ENCODE measurements at regions not wholly inside any gene's neighbourhood (a gene's known extent, or its start where the extent isn't known, plus 50 kb on each side); places are given as distances from the start of the nearest gene placed in this dataset.

GRCh38 chr14:82420871-82421270, 887.2 kb upstream of the SEL1L start:
- H3K27me3 ChIP-seq = no peaks in the 10 kb centered on the region
- 80 to 82% methylated on average over 5 of the region's 5 CpGs for WGBS, 2 donors

GRCh38 chr14:82421286-82421685, 887.6 kb upstream of the SEL1L start:
- TF ChIP-seq CTCF (IDR thresholded peaks at IDR 0.05) = no peak
- no peak for TF ChIP-seq POLR2A (IDR thresholded peaks at IDR 0.05)
- intact Hi-C loops (cut with DNase I) = no loop called here
- DNase-seq = no peak

More at GRCh38 chr14:82420871-82421270, 887.2 kb upstream of the SEL1L start:
- Histone ChIP-seq H3K4me3 (replicated peaks in 1 of 3) (no peak overlapping the region), H3K9me3 (no peaks in the 10 kb centered on the region), H3K36me3 (no peaks in the 10 kb centered on the region), H3K4me1 (peaks cover 10 to 12% of the 10 kb centered on the region in 2 donors), H3K27ac (no peak overlapping the region)
- intact Hi-C loops (cut with DNase I) = no loop called here
- TF ChIP-seq POLR2A (IDR thresholded peaks at IDR 0.05) (no peak), CTCF (IDR thresholded peaks at IDR 0.05) (no peak)
- DNase-seq = peak in 1 of 2 donors; percentile 16

GRCh38 chr14:82422230-82422629, 888.6 kb upstream of the SEL1L start:
- peak; percentile 15 to 20 for DNase-seq
- Histone ChIP-seq H3K9me3 (no peaks in the 10 kb centered on the region), H3K27me3 (no peaks in the 10 kb centered on the region), H3K4me3 (replicated peaks in 1 of 3) (no peak overlapping the region), H3K36me3 (no peaks in the 10 kb centered on the region), H3K27ac (peak overlapping the region in 2 of 3 donors; percentile 7 to 35), H3K4me1 (peaks cover 10 to 12% of the 10 kb centered on the region in 2 donors)
- 38 to 39% methylated on average over 1 of the region's 1 CpG for WGBS, 2 donors
- TF ChIP-seq POLR2A (IDR thresholded peaks at IDR 0.05) = no peak
- TF ChIP-seq CTCF (IDR thresholded peaks at IDR 0.05) = no peak
- intact Hi-C loops (cut with DNase I) = no loop called here

More at GRCh38 chr14:82421286-82421685, 887.6 kb upstream of the SEL1L start:
- H3K4me1 ChIP-seq = peaks cover 10 to 12% of the 10 kb centered on the region in 2 donors
- no peaks in the 10 kb centered on the region for H3K36me3 ChIP-seq
- 72 to 86% methylated on average over 4 of the region's 4 CpGs for WGBS, 2 donors
- no peak overlapping the region for H3K27ac ChIP-seq
- no peak overlapping the region for H3K4me3 ChIP-seq (replicated peaks in 1 of 3)
- no peaks in the 10 kb centered on the region for H3K9me3 ChIP-seq
- no peaks in the 10 kb centered on the region for H3K27me3 ChIP-seq

GRCh38 chr14:82425261-82425660, 891.6 kb upstream of the SEL1L start:
- Histone ChIP-seq H3K4me1 (peaks cover 10 to 12% of the 10 kb centered on the region in 2 donors), H3K4me3 (replicated peaks in 1 of 3) (no peak overlapping the region), H3K27me3 (no peaks in the 10 kb centered on the region), H3K36me3 (no peaks in the 10 kb centered on the region), H3K9me3 (no peaks in the 10 kb centered on the region), H3K27ac (no peak overlapping the region)
- DNase-seq = no peak
- intact Hi-C loops (cut with DNase I) = no loop called here
- WGBS, 2 donors = 86 to 89% methylated on average over 1 of the region's 1 CpG
- TF ChIP-seq POLR2A (IDR thresholded peaks at IDR 0.05) (no peak), CTCF (IDR thresholded peaks at IDR 0.05) (no peak)

- intact Hi-C loops (cut with DNase I) = no loop called here
- Histone ChIP-seq H3K4me3 (replicated peaks in 1 of 3) (no peak overlapping the region), H3K9me3 (no peaks in the 10 kb centered on the region), H3K27me3 (no peaks in the 10 kb centered on the region), H3K27ac (no peak overlapping the region), H3K36me3 (no peaks in the 10 kb centered on the region), H3K4me1 (no peaks in the 10 kb centered on the region)
- DNase-seq = peak; percentile 4 to 23
- TF ChIP-seq CTCF (IDR thresholded peaks at IDR 0.05) (no peak), POLR2A (IDR thresholded peaks at IDR 0.05) (no peak)
Observed at GRCh38 chr14:82431031-82431430, 897.4 kb upstream of the SEL1L start.
